ENCODE measurements at regions not wholly inside any gene's neighbourhood (a gene's known extent, or its start where the extent isn't known, plus 50 kb on each side); places are given as distances from the start of the nearest gene placed in this dataset.
"Not testable (repeated sequence)": the region's sequence is repeated elsewhere in the genome, so short reads cannot be mapped to it uniquely, and the experiment has no call there.

GRCh38 chr14:105681606-105682185 lies 155.3 kb downstream of the TMEM121 start:
- TF ChIP-seq EHMT2 (IDR thresholded peaks at IDR 0.05; ENCODE audit: low read depth); ELK1 (IDR thresholded peaks at IDR 0.05; ENCODE audit: low read depth, low read length); CTCF (IDR thresholded peaks at IDR 0.05); RCOR1 (IDR thresholded peaks at IDR 0.05; ENCODE audit: low read depth, low read length); CBX2 (IDR thresholded peaks at IDR 0.05; ENCODE audit: borderline replicate concordance, low read depth); SMC3 (IDR thresholded peaks at IDR 0.05); PBX3 (IDR thresholded peaks at IDR 0.05); USF2 (IDR thresholded peaks at IDR 0.05); CBX8 (IDR thresholded peaks at IDR 0.05); RFX5 (IDR thresholded peaks at IDR 0.05); POLR2A (IDR thresholded peaks at IDR 0.05; ENCODE audit: low read length); GATA3 (IDR thresholded peaks at IDR 0.05; ENCODE audit: borderline replicate concordance); RAD21 (conservative IDR thresholded peaks at IDR 0.05 in 1 of 2, IDR thresholded peaks at IDR 0.05 in 1 of 2): not testable (repeated sequence)
